PFSK-1 (cell line): ENCODE measurements at regions not wholly inside any gene's neighbourhood (a gene's known extent, or its start where the extent isn't known, plus 50 kb on each side); places are given as distances from the start of the nearest gene placed in this dataset.
A peak's percentile ranks its signal among the peaks of the same experiment; 100 is the strongest.

ENCODE experiments used
- FOXP2 ChIP-seq: optimal IDR thresholded peaks from 2 replicates; pipeline ENCODE3; 2011; ENCODE audit warnings: borderline replicate concordance, control low read depth, inconsistent platforms; ENCODE audit not compliant: insufficient read depth; ENCODE audit errors: extremely low read length, extremely low read depth
- POLR2AphosphoS5 ChIP-seq: IDR thresholded peaks from 2 replicates; pipeline ENCODE4 v1.6.1; 2012; ENCODE audit warnings: low read depth, mild to moderate bottlenecking, control low read depth, low read length, moderate library complexity
- REST ChIP-seq, 2 experiments: IDR thresholded peaks; 2 replicates each; pipeline versions ENCODE4 v1.6.1 to v1.8.0; 2011 to 2012; ENCODE audit warnings: low read depth in 2 of 2, low read length in 2 of 2, control low read depth in 1 of 2, inconsistent platforms in 1 of 2, mild to moderate bottlenecking in 1 of 2, moderate library complexity in 1 of 2; ENCODE audit not compliant: insufficient read depth in 1 of 2
- SIN3A ChIP-seq: IDR thresholded peaks from 2 replicates; pipeline ENCODE4 v1.6.1; 2012; ENCODE audit warnings: mild to moderate bottlenecking, low read length, moderate library complexity, borderline replicate concordance; ENCODE audit not compliant: insufficient read depth
- TAF1 ChIP-seq: IDR thresholded peaks from 2 replicates; pipeline ENCODE4 v1.6.1; 2012; ENCODE audit warnings: low read length, control low read depth, borderline replicate concordance; ENCODE audit not compliant: insufficient read depth

DNA sequence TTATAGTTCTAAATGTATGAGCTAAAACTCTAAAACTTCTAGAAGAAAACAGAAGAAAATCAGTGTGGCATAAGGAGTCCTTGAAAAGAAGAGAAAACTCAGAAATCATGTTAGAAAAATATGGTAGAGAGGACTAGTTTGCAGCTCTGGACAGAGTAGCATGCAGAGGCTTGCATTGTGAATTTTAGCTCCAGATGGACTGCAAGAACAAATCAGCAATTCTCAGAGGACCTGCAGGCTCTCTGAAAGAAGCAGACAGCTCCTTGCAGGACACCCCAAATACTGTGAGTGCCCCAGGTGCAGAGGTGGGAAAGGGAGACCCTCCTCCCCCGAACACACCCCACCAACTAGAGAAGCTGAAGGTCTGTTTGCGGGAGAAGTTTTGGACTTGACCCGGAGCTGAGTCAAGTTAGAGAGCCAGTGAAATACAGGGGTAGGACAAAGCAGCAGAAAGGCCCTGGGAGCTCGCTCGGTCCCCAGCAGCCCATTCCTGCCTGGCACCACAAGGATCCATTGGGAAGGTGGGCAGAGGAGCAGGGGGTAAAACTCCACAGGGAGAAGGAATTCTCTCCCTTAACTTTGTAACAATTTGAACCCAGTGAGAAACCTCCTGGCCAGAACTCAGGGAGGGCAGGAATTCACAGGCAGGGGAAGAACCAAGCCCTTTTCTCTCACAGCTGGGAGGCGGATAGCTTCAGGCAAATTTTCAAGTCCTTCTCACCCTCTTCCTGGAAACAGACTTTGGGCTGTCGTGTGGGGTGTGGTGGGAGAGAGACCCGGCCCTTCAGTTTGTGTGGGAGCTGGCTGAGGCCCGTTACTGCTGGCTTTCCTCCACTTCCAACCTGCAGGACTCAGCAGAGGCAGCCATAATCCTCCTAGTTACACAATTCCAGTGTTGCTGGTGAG, 216.2 kb upstream of the SLC35G4 start:
- no peak for TF ChIP-seq FOXP2
- TF ChIP-seq POLR2AphosphoS5, result no peak
- TF ChIP-seq TAF1, result no peak
- no peak for TF ChIP-seq SIN3A
- no peak for TF ChIP-seq REST (IDR thresholded peaks at IDR 0.05; ENCODE audit: insufficient read depth in 1 of 2, low read depth in 2 of 2, low read length in 2 of 2)

- no peak for TF ChIP-seq TAF1
- no peak for TF ChIP-seq REST (IDR thresholded peaks at IDR 0.05; ENCODE audit: insufficient read depth in 1 of 2, low read depth in 2 of 2, low read length in 2 of 2)
- TF ChIP-seq POLR2AphosphoS5, result no peak
- TF ChIP-seq SIN3A, result no peak
- no peak for TF ChIP-seq FOXP2
Measured at GRCh38 chr18:11392292-11392691, 217.1 kb upstream of the SLC35G4 start.

DNA sequence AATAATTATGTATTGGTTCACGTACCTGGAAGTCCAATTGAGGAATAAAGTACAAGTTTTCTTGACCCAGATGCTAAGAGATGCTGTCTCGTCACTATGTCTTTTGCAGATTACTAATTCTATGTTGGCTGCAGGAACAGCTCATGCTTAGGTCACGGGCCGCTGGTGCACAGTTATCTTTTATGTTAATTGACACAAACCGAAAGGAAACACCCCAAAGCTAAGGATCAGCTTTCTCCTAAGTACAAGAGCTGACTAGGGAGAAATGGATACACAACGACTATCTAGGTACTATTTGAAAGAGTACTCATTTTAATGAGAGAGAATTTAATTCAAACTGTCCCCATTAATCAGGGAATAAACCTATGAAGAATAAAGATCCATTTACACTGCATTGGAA, 217.7 kb upstream of the SLC35G4 start:
- TF ChIP-seq TAF1 (no peak), FOXP2 (no peak), REST (IDR thresholded peaks at IDR 0.05; ENCODE audit: insufficient read depth in 1 of 2, low read depth in 2 of 2, low read length in 2 of 2) (no peak), SIN3A (no peak), POLR2AphosphoS5 (no peak)

DNA sequence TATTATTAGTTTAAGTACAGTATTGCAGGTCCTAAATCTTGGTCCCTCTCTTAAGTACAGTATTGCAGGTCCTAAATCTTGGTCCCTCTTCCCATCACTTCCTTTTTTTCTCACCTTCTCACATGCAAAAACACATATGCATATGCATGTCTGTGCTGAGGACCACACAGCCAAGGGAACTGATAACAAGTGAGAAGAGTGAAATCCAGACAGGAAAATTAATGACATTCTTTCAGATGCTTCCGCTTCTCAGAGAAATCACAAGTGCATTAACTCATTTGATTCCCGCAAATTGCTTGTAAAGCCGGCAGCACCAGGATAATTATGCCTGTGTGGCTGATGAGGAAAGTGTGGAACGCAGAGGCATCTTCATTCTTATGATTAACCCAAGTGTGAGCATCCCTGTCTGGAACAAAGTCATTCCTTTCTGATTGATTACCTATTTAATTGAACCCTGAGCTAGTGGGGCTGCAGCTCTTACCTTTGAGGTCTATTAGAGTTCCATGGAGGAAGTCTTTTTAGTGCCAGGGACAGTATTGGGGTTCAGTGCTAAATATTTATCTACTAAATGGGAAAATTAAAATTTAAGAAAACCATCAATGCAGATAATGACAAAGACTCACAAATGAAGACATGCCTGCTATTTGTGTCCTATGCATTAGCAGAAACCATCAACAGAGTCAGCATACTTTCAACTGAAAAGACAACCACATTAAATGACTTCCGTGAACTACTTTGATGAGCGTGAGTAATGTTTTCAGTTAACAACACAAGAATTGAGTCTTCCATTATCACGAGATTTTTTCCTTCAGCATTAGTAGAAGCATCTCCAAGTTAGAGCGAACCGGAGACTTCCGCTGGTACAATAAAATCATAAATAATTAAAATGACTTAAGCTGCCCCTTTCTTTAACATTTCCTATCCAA, 220.4 kb upstream of the SLC35G4 start:
- TF ChIP-seq SIN3A, result no peak
- TF ChIP-seq FOXP2, result no peak
- TF ChIP-seq POLR2AphosphoS5, result no peak
- TF ChIP-seq TAF1, result no peak
- no peak for TF ChIP-seq REST (IDR thresholded peaks at IDR 0.05; ENCODE audit: insufficient read depth in 1 of 2, low read depth in 2 of 2, low read length in 2 of 2)

DNA sequence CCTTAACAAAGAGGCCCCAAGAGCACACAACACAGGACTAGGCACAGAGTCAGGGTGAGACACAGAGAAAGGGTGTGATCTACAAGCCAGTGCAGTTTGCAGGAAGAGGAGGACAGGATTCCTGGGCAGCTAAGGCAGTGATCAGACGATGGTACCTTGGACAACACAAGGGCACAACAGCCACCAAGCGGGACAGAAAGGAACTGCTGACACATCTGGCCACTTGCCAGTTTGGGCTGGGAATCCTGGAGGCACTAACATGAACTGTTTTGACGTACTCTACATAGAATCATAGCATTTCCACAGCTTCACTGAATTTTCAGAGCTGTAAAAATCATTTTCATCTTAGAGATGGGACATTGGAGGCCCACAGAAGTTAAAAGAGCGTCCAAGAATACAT, 221.5 kb upstream of the SLC35G4 start:
- no peak for TF ChIP-seq TAF1
- no peak for TF ChIP-seq POLR2AphosphoS5
- TF ChIP-seq SIN3A, result no peak
- TF ChIP-seq FOXP2, result no peak
- peak in 1 of 2 experiments; percentile 80; a peak in 2 of 4 replicates for TF ChIP-seq REST (IDR thresholded peaks at IDR 0.05; ENCODE audit: insufficient read depth in 1 of 2, low read depth in 2 of 2, low read length in 2 of 2)
